Liver (tissue), 8 donors: ENCODE measurements at regions not wholly inside any gene's neighbourhood (a gene's known extent, or its start where the extent isn't known, plus 50 kb on each side); places are given as distances from the start of the nearest gene placed in this dataset.

ENCODE experiments used
- DNase-seq: peaks from one replicate; pipeline ENCODE4 v3.0.0-alpha.2; 2017; ENCODE audit warnings: low spot score
- H3K27ac ChIP-seq, 2 donors: one replicate each; pipeline ENCODE4 v1.7.0; 2013; ENCODE audit warnings: inconsistent platforms in 2 of 2, low read length in 2 of 2, control low read depth in 1 of 2, low read depth in 1 of 2, mild to moderate bottlenecking in 1 of 2
- H3K27me3 ChIP-seq, 4 donors: one replicate each; pipeline versions ENCODE4 v1.6.1 to v1.7.0; 2013; ENCODE audit warnings: low read length in 3 of 4, inconsistent platforms in 1 of 4, mild to moderate bottlenecking in 1 of 4, moderate library complexity in 1 of 4; ENCODE audit not compliant: control insufficient read depth in 4 of 4, insufficient read depth in 4 of 4
- H3K36me3 ChIP-seq, 4 donors: one replicate each; pipeline versions ENCODE4 v1.6.1 to v1.7.0; 2013; ENCODE audit warnings: low read length in 3 of 4, mild to moderate bottlenecking in 3 of 4, low read depth in 1 of 4, moderate library complexity in 1 of 4; ENCODE audit not compliant: control insufficient read depth in 4 of 4, insufficient read depth in 3 of 4
- H3K4me1 ChIP-seq, 4 donors: one replicate each; pipeline versions ENCODE4 v1.6.1 to v1.7.0; 2013; ENCODE audit warnings: low read length in 3 of 4, mild to moderate bottlenecking in 3 of 4, moderate library complexity in 1 of 4; ENCODE audit not compliant: control insufficient read depth in 4 of 4, insufficient read depth in 4 of 4
- H3K4me3 ChIP-seq, 3 donors: one replicate each; pipeline versions ENCODE4 v1.6.1 to v1.7.0; 2013; ENCODE audit warnings: low read length in 3 of 3, control low read depth in 1 of 3, low read depth in 1 of 3, mild to moderate bottlenecking in 1 of 3
- H3K9ac ChIP-seq, 2 donors: one replicate each; pipeline ENCODE4 v1.7.0; 2013; ENCODE audit warnings: low read length in 2 of 2, mild to moderate bottlenecking in 2 of 2, moderate library complexity in 2 of 2, control low read depth in 1 of 2, low read depth in 1 of 2
- H3K9me3 ChIP-seq, 4 donors: one replicate each; pipeline versions ENCODE4 v1.6.1 to v1.7.0; 2013; ENCODE audit warnings: low read length in 3 of 4; ENCODE audit not compliant: control insufficient read depth in 4 of 4
- ATF3 ChIP-seq: IDR thresholded peaks from 2 replicates; pipeline ENCODE4 v1.6.1; 2016; ENCODE audit warnings: antibody characterized with exemption
- CTCF ChIP-seq: fragments of 150-350 bp; IDR thresholded peaks from 2 replicates; pipeline ENCODE4 v1.5.1; 2017; ENCODE audit warnings: improper control_type of control experiment, low read depth, low read length; ENCODE audit not compliant: missing input control
- EGR1 ChIP-seq, 2 donors: IDR thresholded peaks; 2 replicates each; pipeline ENCODE4 v1.6.1; 2016 to 2018; ENCODE audit warnings: antibody characterized with exemption in 2 of 2, low read depth in 2 of 2
- FOXA1 ChIP-seq: IDR thresholded peaks from 2 replicates; pipeline ENCODE4 v1.6.1; 2016; ENCODE audit warnings: antibody characterized with exemption
- FOXA2 ChIP-seq: IDR thresholded peaks from 2 replicates; pipeline ENCODE4 v1.6.1; 2016; ENCODE audit warnings: antibody characterized with exemption
- GABPA ChIP-seq, 2 donors: IDR thresholded peaks in 1 of 2; conservative IDR thresholded peaks in 1 of 2; 2 replicates each; pipeline ENCODE4 v1.6.1; 2016; ENCODE audit warnings: antibody characterized with exemption in 2 of 2, mild to moderate bottlenecking in 1 of 2, moderate library complexity in 1 of 2
- HNF4A ChIP-seq, 2 donors: conservative IDR thresholded peaks; 2 replicates each; pipeline ENCODE4 v1.6.1; 2016; ENCODE audit warnings: antibody characterized with exemption in 2 of 2, mild to moderate bottlenecking in 2 of 2
- HNF4G ChIP-seq: IDR thresholded peaks from 2 replicates; pipeline ENCODE4 v1.6.1; 2016; ENCODE audit warnings: antibody characterized with exemption
- JUND ChIP-seq, 2 donors: IDR thresholded peaks; 2 replicates each; pipeline ENCODE4 v1.6.1; 2016; ENCODE audit warnings: antibody characterized with exemption in 2 of 2
- MAX ChIP-seq: IDR thresholded peaks from 2 replicates; pipeline ENCODE4 v1.6.1; 2016; ENCODE audit warnings: antibody characterized with exemption
- NR2F2 ChIP-seq: IDR thresholded peaks from 2 replicates; pipeline ENCODE4 v1.6.1; 2016; ENCODE audit warnings: antibody characterized with exemption
- RAD21 ChIP-seq, 2 donors: IDR thresholded peaks; 2 replicates each; pipeline ENCODE4 v1.6.1; 2016; ENCODE audit warnings: antibody characterized with exemption in 2 of 2, mild to moderate bottlenecking in 2 of 2
- REST ChIP-seq: IDR thresholded peaks from 2 replicates; pipeline ENCODE4 v1.6.1; 2016; ENCODE audit warnings: antibody characterized with exemption, mild to moderate bottlenecking
- RXRA ChIP-seq, 2 donors: IDR thresholded peaks; 2 replicates each; pipeline ENCODE4 v1.6.1; 2017 to 2018; ENCODE audit warnings: antibody characterized with exemption in 2 of 2, mild to moderate bottlenecking in 1 of 2
- TAF1 ChIP-seq: conservative IDR thresholded peaks from 2 replicates; pipeline ENCODE4 v1.6.1; 2016; ENCODE audit warnings: antibody characterized with exemption, mild to moderate bottlenecking
- YY1 ChIP-seq: IDR thresholded peaks from 2 replicates; pipeline ENCODE4 v1.6.1; 2016; ENCODE audit warnings: antibody characterized with exemption, mild to moderate bottlenecking
- ZBTB33 ChIP-seq: IDR thresholded peaks from 2 replicates; pipeline ENCODE4 v1.6.1; 2016; ENCODE audit warnings: antibody characterized with exemption
- WGBS: extraction: QIAGEN DNeasy Blood & Tissue Kit; methylation state at CpG from one replicate; pipeline ENCODE4 v1.1.7; 2013; 5-methylcytosine and 5-hydroxymethylcytosine counted together
- donor health status: healthy.
- donor health status: healthy.
- donor health status: healthy.
- donor health status: healthy.
- donor health status: healthy.

- Histone ChIP-seq H3K27me3 (peaks cover 0 to 4% (median 0%) of the 10 kb centered on the region in 4 donors), H3K4me1 (no peaks in the 10 kb centered on the region), H3K9me3 (peaks cover 0 to 8% (median under 1%) of the 10 kb centered on the region in 4 donors), H3K27ac (no peak overlapping the region), H3K4me3 (no peak overlapping the region), H3K36me3 (no peaks in the 10 kb centered on the region), H3K9ac (no peak overlapping the region)
- 90% methylated on average over 5 of the region's 5 CpGs for WGBS
- TF ChIP-seq FOXA1 (no peak), RXRA (IDR thresholded peaks at IDR 0.05) (no peak), GABPA (IDR thresholded peaks at IDR 0.05 in 1 of 2, conservative IDR thresholded peaks at IDR 0.05 in 1 of 2) (no peak), FOXA2 (no peak), CTCF (no peak), ATF3 (no peak), NR2F2 (no peak), MAX (no peak), ZBTB33 (no peak), HNF4G (no peak), REST (no peak), HNF4A (conservative IDR thresholded peaks at IDR 0.05) (no peak), RAD21 (IDR thresholded peaks at IDR 0.05) (no peak)
- no peak for DNase-seq
Observed at GRCh38 chr4:66212489-66212888, 542.2 kb upstream of the EPHA5 start.

GRCh38 chr4:66204534-66205247 lies 534.4 kb upstream of the EPHA5 start:
- WGBS = 51% methylated on average over 3 of the region's 3 CpGs
- TF ChIP-seq RAD21 (IDR thresholded peaks at IDR 0.05) = no peak
- TF ChIP-seq EGR1 (IDR thresholded peaks at IDR 0.05; ENCODE audit: low read depth in 2 of 2) = no peak
- no peak for TF ChIP-seq TAF1
- no peak for TF ChIP-seq ZBTB33
- no peak for TF ChIP-seq YY1
- no peak for TF ChIP-seq CTCF
- TF ChIP-seq FOXA2 = no peak
- no peak for TF ChIP-seq JUND (IDR thresholded peaks at IDR 0.05)

More at GRCh38 chr4:66204534-66205247, 534.4 kb upstream of the EPHA5 start:
- no peaks in the 10 kb centered on the region for H3K4me1 ChIP-seq
- no peak overlapping the region for H3K27ac ChIP-seq
- peaks cover 0 to 8% (median 0%) of the 10 kb centered on the region in 4 donors for H3K9me3 ChIP-seq
- no peak overlapping the region for H3K9ac ChIP-seq
- no peak overlapping the region for H3K4me3 ChIP-seq
- H3K27me3 ChIP-seq = no peaks in the 10 kb centered on the region
- H3K36me3 ChIP-seq = no peaks in the 10 kb centered on the region
- no peak for DNase-seq
